ENCODE measurements at regions not wholly inside any gene's neighbourhood (a gene's known extent, or its start where the extent isn't known, plus 50 kb on each side); places are given as distances from the start of the nearest gene placed in this dataset.

DNA sequence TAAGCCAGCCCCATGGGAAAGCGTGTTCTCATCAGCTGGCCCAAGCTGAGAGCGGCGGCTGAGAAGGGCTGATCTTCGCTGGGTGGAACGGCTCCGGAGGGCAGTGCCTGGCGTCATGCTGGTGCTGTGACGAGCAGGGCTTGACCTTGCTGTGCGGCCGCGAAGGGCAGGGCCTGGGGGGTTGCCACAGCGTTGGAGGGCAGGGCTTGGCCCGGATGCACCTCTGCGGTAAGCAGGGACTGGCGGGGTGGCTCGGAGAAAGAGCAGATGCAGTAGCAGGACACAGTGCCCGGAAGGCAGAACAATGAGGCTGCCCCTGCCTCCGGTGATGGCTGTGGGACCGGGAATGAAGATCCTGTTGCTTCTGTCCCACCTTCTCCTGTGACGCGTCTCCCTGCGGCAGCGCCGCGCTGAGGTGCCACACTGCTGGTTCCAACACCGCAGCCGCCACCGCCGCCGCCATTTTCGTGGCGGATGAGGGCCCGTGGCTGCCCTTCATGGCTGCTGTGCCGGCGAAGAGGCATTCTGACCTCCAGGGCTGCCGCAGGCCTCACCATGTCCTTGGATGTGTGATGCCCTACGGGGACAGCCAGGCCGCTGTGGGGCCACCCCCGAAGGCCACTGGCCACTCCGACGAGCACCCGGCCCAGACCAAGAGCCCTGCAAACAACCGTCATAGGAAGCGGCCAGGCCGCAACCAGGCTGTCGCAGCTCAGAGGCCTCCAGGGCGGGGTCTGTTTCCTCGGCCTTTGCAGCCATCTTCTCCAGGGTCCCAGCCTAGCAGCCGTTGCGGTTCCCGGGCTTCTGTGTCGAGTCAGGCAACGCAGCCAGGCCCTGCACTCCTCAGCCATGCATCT lies 890.5 kb upstream of the CTNND2 start:
- no peaks in the 10 kb centered on the region for H3K9me3 ChIP-seq

DNA sequence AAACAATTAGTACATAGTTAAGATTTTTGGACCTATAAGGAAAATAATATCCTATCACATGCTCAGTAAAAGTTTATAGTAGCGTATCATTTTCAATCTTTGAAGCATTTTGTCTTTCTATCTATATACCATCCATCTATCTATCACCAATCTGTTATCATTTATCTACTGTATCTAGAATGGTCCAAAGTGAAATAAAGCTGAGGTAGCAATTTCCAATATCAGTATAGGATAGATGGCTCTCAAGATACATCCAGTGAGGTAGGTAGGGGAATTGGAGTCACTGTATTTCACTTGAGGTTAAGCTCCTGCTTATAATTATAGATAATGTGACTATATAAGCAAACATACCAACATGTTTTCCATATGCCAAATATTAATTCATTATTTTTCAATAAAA lies 889.1 kb upstream of the CTNND2 start:
- intact Hi-C loops (cut with DNase I) = no loop called here
- TF ChIP-seq, protein P1, sequence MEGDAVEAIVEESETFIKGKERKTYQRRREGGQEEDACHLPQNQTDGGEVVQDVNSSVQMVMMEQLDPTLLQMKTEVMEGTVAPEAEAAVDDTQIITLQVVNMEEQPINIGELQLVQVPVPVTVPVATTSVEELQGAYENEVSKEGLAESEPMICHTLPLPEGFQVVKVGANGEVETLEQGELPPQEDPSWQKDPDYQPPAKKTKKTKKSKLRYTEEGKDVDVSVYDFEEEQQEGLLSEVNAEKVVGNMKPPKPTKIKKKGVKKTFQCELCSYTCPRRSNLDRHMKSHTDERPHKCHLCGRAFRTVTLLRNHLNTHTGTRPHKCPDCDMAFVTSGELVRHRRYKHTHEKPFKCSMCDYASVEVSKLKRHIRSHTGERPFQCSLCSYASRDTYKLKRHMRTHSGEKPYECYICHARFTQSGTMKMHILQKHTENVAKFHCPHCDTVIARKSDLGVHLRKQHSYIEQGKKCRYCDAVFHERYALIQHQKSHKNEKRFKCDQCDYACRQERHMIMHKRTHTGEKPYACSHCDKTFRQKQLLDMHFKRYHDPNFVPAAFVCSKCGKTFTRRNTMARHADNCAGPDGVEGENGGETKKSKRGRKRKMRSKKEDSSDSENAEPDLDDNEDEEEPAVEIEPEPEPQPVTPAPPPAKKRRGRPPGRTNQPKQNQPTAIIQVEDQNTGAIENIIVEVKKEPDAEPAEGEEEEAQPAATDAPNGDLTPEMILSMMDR (IDR thresholded peaks at IDR 0.05) = no peak
- 95 to 100% (median 95%) methylated on average over 1 of the region's 1 CpG for WGBS, 3 donors
- H3K4me1 ChIP-seq = no peaks in the 10 kb centered on the region
- H3K27ac ChIP-seq = no peak overlapping the region
- no peak for ATAC-seq
- DNase-seq = no peak
- no peaks in the 10 kb centered on the region for H3K27me3 ChIP-seq (ENCODE audit: insufficient read depth in 3 of 3, low read length in 2 of 3)
- no peaks in the 10 kb centered on the region for H3K36me3 ChIP-seq (ENCODE audit: insufficient read depth in 1 of 2, low read depth in 1 of 2)
- no peaks in the 10 kb centered on the region for H3K9me3 ChIP-seq
- H3K4me3 ChIP-seq = no peak overlapping the region

More for the DNA sequence above, 890.5 kb upstream of the CTNND2 start:
- TF ChIP-seq, protein P1 (IDR thresholded peaks at IDR 0.05) = no peak
- DNase-seq (peak in 1 of 2 donors; percentile 8), ATAC-seq (no peak)
- no peak overlapping the region for H3K4me3 ChIP-seq
- intact Hi-C loops (cut with DNase I) = no loop called here
- H3K36me3 ChIP-seq (ENCODE audit: insufficient read depth in 1 of 2, low read depth in 1 of 2) = no peaks in the 10 kb centered on the region
- no peak overlapping the region for H3K27ac ChIP-seq
- H3K4me1 ChIP-seq = no peaks in the 10 kb centered on the region
- 94 to 95% (median 95%) methylated on average over 52 to 53 of the region's 53 CpGs for WGBS, 3 donors
- H3K27me3 ChIP-seq (ENCODE audit: insufficient read depth in 3 of 3, low read length in 2 of 3) = no peaks in the 10 kb centered on the region

DNA sequence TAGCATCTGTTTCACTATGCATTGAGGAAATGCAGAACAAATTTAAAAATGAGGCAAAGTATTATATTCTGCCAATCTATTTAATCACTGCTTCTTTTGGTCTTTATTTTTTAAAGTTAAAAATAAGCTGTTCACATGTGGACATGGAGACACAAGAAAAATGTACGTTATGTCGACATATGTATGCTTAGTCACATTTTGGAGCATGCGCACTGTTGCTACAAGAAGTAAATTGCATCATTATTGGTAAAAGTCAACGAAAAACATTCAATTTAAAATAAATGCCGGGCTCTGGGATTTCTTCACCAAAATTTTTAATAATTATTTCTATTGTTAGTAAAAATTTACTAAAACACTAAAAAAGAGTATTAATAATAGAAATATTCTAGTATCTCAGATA lies 876.3 kb upstream of the CTNND2 start:
- WGBS, 3 donors = 80 to 86% (median 82%) methylated on average over 5 of the region's 5 CpGs

DNA sequence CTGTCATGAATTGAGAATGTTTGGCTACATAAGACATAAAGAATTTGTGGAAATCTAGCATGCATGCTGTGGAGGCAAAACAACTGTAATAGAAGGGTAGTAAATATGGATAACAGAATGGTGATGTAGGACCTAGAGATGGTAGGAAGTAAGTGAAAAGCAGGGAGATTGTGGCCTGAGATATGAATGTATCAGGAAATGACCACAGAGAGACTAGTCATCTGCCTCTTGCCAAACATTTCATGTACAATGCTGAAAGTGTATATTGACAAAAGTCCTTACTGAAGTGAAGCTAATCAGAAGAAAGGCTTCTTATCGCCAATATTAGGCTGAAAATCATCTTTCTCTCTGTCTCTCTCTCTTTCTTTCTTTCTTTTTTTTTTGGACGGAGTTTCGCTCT lies 873.1 kb upstream of the CTNND2 start:
- no peak for ATAC-seq
- TF ChIP-seq, protein P1 (IDR thresholded peaks at IDR 0.05) = no peak
- no peak for DNase-seq
- Histone ChIP-seq H3K27me3 (ENCODE audit: insufficient read depth in 3 of 3, low read length in 2 of 3) (no peaks in the 10 kb centered on the region), H3K27ac (no peak overlapping the region), H3K4me3 (no peak overlapping the region), H3K36me3 (ENCODE audit: insufficient read depth in 1 of 2, low read depth in 1 of 2) (no peaks in the 10 kb centered on the region), H3K9me3 (no peaks in the 10 kb centered on the region), H3K4me1 (no peaks in the 10 kb centered on the region)
- WGBS, 3 donors = 90 to 98% (median 98%) methylated on average over 3 of the region's 3 CpGs
- intact Hi-C loops (cut with DNase I) = no loop called here

More for the DNA sequence above, 876.3 kb upstream of the CTNND2 start:
- TF ChIP-seq, protein P1 (IDR thresholded peaks at IDR 0.05) = no peak
- no peaks in the 10 kb centered on the region for H3K27me3 ChIP-seq (ENCODE audit: insufficient read depth in 3 of 3, low read length in 2 of 3)
- no peaks in the 10 kb centered on the region for H3K4me1 ChIP-seq
- H3K36me3 ChIP-seq (ENCODE audit: insufficient read depth in 1 of 2, low read depth in 1 of 2) = no peaks in the 10 kb centered on the region
- no peak for DNase-seq
- H3K27ac ChIP-seq = no peak overlapping the region
- no peaks in the 10 kb centered on the region for H3K9me3 ChIP-seq
- no peak for ATAC-seq
- intact Hi-C loops (cut with DNase I) = no loop called here
- H3K4me3 ChIP-seq = no peak overlapping the region
